ENCODE measurements at regions not wholly inside any gene's neighbourhood (a gene's known extent, or its start where the extent isn't known, plus 50 kb on each side); places are given as distances from the start of the nearest gene placed in this dataset.

GRCh38 chr11:119882316-119882715, 153.3 kb upstream of the NECTIN1 start:
- TF ChIP-seq FOXA1 (IDR thresholded peaks at IDR 0.05; ENCODE audit: borderline replicate concordance) (no peak), EZH2 (IDR thresholded peaks at IDR 0.05; ENCODE audit: borderline replicate concordance, low read depth, low read length) (no peak), ZNF785 (CRISPR knock-in tag; IDR thresholded peaks at IDR 0.05) (no peak), YY1 (IDR thresholded peaks at IDR 0.05; ENCODE audit: borderline replicate concordance in 1 of 3, control insufficient read depth in 1 of 3, extremely low read depth in 1 of 3, insufficient read depth in 3 of 3, insufficient read length in 1 of 3, insufficient replicate concordance in 2 of 3, low read depth in 1 of 3, low read length in 2 of 3) (no peak), ZNF780A (CRISPR knock-in tag; IDR thresholded peaks at IDR 0.05) (no peak)
- TF ChIP-seq, protein P1, sequence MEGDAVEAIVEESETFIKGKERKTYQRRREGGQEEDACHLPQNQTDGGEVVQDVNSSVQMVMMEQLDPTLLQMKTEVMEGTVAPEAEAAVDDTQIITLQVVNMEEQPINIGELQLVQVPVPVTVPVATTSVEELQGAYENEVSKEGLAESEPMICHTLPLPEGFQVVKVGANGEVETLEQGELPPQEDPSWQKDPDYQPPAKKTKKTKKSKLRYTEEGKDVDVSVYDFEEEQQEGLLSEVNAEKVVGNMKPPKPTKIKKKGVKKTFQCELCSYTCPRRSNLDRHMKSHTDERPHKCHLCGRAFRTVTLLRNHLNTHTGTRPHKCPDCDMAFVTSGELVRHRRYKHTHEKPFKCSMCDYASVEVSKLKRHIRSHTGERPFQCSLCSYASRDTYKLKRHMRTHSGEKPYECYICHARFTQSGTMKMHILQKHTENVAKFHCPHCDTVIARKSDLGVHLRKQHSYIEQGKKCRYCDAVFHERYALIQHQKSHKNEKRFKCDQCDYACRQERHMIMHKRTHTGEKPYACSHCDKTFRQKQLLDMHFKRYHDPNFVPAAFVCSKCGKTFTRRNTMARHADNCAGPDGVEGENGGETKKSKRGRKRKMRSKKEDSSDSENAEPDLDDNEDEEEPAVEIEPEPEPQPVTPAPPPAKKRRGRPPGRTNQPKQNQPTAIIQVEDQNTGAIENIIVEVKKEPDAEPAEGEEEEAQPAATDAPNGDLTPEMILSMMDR (IDR thresholded peaks at IDR 0.05 in 2 of 3, conservative IDR thresholded peaks at IDR 0.05 in 1 of 3; ENCODE audit: insufficient read depth in 2 of 3, low read depth in 1 of 3, low read length in 3 of 3), result no peak

Data from K562 (cell line).